OCI-LY3 (cell line): ENCODE measurements at regions not wholly inside any gene's neighbourhood (a gene's known extent, or its start where the extent isn't known, plus 50 kb on each side); places are given as distances from the start of the nearest gene placed in this dataset.

Experiments
- EZH2phosphoT487 ChIP-seq: fragments of 200-600 bp; shearing (Covaris generic); IDR thresholded peaks from 2 replicates; pipeline ENCODE4 v1.6.1; 2018; ENCODE audit warnings: antibody characterized with exemption, mixed run types, low read depth
- TF ChIP-seq, protein P1 (sequence below): fragments of 200-600, 300-600 bp; sonication (generic); IDR thresholded peaks from 2 replicates; pipeline ENCODE4 v1.5.1; 2014; ENCODE audit warnings: antibody characterized with exemption, low read length, low read depth

DNA sequence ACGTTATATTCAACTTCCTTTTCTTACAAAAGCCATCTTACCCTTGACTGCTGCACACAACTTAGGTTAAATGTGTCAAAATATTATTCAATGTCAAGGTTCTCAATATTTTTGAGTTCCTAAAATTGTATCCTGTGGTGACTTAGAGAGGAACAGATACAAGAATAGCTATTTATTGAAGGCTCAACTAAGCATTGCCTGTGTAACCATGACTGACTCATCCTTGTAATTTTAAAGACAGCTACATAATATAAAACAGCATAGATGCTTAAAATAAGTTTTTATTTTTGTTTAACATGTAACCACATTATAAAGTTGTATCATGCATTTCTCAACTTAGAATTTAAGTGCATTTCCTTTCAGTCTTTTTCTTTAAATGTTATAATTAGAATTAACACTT is 312.9 kb upstream of the RGMB start:
- TF ChIP-seq, protein P1, sequence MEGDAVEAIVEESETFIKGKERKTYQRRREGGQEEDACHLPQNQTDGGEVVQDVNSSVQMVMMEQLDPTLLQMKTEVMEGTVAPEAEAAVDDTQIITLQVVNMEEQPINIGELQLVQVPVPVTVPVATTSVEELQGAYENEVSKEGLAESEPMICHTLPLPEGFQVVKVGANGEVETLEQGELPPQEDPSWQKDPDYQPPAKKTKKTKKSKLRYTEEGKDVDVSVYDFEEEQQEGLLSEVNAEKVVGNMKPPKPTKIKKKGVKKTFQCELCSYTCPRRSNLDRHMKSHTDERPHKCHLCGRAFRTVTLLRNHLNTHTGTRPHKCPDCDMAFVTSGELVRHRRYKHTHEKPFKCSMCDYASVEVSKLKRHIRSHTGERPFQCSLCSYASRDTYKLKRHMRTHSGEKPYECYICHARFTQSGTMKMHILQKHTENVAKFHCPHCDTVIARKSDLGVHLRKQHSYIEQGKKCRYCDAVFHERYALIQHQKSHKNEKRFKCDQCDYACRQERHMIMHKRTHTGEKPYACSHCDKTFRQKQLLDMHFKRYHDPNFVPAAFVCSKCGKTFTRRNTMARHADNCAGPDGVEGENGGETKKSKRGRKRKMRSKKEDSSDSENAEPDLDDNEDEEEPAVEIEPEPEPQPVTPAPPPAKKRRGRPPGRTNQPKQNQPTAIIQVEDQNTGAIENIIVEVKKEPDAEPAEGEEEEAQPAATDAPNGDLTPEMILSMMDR, result no peak
- no peak for TF ChIP-seq EZH2phosphoT487
